ENCODE measurements at regions not wholly inside any gene's neighbourhood (a gene's known extent, or its start where the extent isn't known, plus 50 kb on each side); places are given as distances from the start of the nearest gene placed in this dataset.

GRCh38 chr13:88925954-88926353, 1254.8 kb downstream of the SLITRK5 start:
- no peak overlapping the region for H3K4me2 ChIP-seq
- Mint-ChIP-seq H3K4me3 (no peak overlapping the region), H3K9me3 (peaks cover 13% of the 10 kb centered on the region; the same call in 2 of the 3 replicates), H3K36me3 (ENCODE audit: low read depth) (peaks cover 9% of the 10 kb centered on the region; the same call in 2 of the 3 replicates), H3K4me1 (no peaks in the 10 kb centered on the region), H3K27ac (no peak overlapping the region), H3K27me3 (ENCODE audit: insufficient read depth, low read depth, poor library complexity) (peaks cover 5% of the 10 kb centered on the region)
- H4K20me1 ChIP-seq (replicated peaks; ENCODE audit: insufficient read depth): no peaks in the 10 kb centered on the region
- TF ChIP-seq ZNF462 (CRISPR knock-in tag; IDR thresholded peaks at IDR 0.05) (no peak), STAT1 (IDR thresholded peaks at IDR 0.05; ENCODE audit: unreplicated experiment) (no peak), NANOG (IDR thresholded peaks at IDR 0.05; ENCODE audit: borderline replicate concordance) (no peak), JUNB (IDR thresholded peaks at IDR 0.05; ENCODE audit: unreplicated experiment) (no peak), EZH2 (IDR thresholded peaks at IDR 0.05; ENCODE audit: low read depth, unreplicated experiment) (no peak), ZNF331 (CRISPR knock-in tag; IDR thresholded peaks at IDR 0.05; ENCODE audit: low read depth) (no peak), EZH2phosphoT487 (IDR thresholded peaks at IDR 0.05; ENCODE audit: unreplicated experiment) (no peak), REST (IDR thresholded peaks at IDR 0.05; ENCODE audit: unreplicated experiment) (no peak), POLR2AphosphoS5 (IDR thresholded peaks at IDR 0.05; ENCODE audit: low read depth) (no peak), CREB1 (CRISPR knock-in tag; IDR thresholded peaks at IDR 0.05; ENCODE audit: low read depth) (no peak), ZNF114 (CRISPR knock-in tag; IDR thresholded peaks at IDR 0.05) (no peak)
- TF ChIP-seq, protein P1, sequence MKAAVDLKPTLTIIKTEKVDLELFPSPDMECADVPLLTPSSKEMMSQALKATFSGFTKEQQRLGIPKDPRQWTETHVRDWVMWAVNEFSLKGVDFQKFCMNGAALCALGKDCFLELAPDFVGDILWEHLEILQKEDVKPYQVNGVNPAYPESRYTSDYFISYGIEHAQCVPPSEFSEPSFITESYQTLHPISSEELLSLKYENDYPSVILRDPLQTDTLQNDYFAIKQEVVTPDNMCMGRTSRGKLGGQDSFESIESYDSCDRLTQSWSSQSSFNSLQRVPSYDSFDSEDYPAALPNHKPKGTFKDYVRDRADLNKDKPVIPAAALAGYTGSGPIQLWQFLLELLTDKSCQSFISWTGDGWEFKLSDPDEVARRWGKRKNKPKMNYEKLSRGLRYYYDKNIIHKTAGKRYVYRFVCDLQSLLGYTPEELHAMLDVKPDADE (IDR thresholded peaks at IDR 0.05): no peak
- TF ChIP-seq, protein P2, sequence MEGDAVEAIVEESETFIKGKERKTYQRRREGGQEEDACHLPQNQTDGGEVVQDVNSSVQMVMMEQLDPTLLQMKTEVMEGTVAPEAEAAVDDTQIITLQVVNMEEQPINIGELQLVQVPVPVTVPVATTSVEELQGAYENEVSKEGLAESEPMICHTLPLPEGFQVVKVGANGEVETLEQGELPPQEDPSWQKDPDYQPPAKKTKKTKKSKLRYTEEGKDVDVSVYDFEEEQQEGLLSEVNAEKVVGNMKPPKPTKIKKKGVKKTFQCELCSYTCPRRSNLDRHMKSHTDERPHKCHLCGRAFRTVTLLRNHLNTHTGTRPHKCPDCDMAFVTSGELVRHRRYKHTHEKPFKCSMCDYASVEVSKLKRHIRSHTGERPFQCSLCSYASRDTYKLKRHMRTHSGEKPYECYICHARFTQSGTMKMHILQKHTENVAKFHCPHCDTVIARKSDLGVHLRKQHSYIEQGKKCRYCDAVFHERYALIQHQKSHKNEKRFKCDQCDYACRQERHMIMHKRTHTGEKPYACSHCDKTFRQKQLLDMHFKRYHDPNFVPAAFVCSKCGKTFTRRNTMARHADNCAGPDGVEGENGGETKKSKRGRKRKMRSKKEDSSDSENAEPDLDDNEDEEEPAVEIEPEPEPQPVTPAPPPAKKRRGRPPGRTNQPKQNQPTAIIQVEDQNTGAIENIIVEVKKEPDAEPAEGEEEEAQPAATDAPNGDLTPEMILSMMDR (conservative IDR thresholded peaks at IDR 0.05; ENCODE audit: low read depth in 2 of 2): no peak
- no peak overlapping the region for H3K4me3 ChIP-seq
- no peaks in the 10 kb centered on the region for H3K27me3 ChIP-seq (ENCODE audit: insufficient read depth)
- H3K27ac ChIP-seq (ENCODE audit: low read depth): no peak overlapping the region
- H3K36me3 ChIP-seq (ENCODE audit: insufficient read depth): no peaks in the 10 kb centered on the region
- H3K4me1 ChIP-seq (ENCODE audit: insufficient read depth): no peaks in the 10 kb centered on the region
- ATAC-seq: no peak
- H3F3A ChIP-seq (replicated peaks; ENCODE audit: low read depth): no peaks in the 10 kb centered on the region
- no peaks in the 10 kb centered on the region for H3K79me2 ChIP-seq (replicated peaks; ENCODE audit: insufficient read depth)
- no peak for DNase-seq (ENCODE audit: low spot score)
- no peak overlapping the region for H2AFZ ChIP-seq
- H3K9me2 ChIP-seq (ENCODE audit: insufficient read depth): no peaks in the 10 kb centered on the region

All from GM23338 (cell line).